AG04449 (cell line): ENCODE measurements at regions not wholly inside any gene's neighbourhood (a gene's known extent, or its start where the extent isn't known, plus 50 kb on each side); places are given as distances from the start of the nearest gene placed in this dataset.
"Not testable (repeated sequence)": the region's sequence is repeated elsewhere in the genome, so short reads cannot be mapped to it uniquely, and the experiment has no call there.

Experiments
- CTCF ChIA-PET: fragments of 350-600 bp; formaldehyde crosslinking; extraction: SDS; loops from one replicate; lab custom pipeline; 2021; ENCODE audit warnings: antibody characterized with exemption; lab: Yijun Ruan, JAX
- POLR2A ChIA-PET: fragments of 400-600, 350-600 bp; formaldehyde crosslinking; extraction: SDS; loops from one replicate; lab custom pipeline; 2020; ENCODE audit warnings: antibody characterized with exemption, inconsistent platforms; lab: Yijun Ruan, JAX
- DNase-seq: peaks from one replicate; pipeline ENCODE4 v3.0.0-alpha.2; 2010; ENCODE audit warnings: low read depth, low spot score
- H3K4me3 ChIP-seq: 2 replicates; pipeline ENCODE4 v1.5.1; 2011; ENCODE audit warnings: low read depth, mild to moderate bottlenecking, control low read depth, low read length
- CTCF ChIP-seq: IDR thresholded peaks from one replicate; pipeline ENCODE4 v1.5.1; 2011; ENCODE audit warnings: mild to moderate bottlenecking, moderate library complexity, low read length, control low read depth, inconsistent platforms; ENCODE audit not compliant: insufficient read depth; ENCODE audit errors: missing control alignments

- ChIA-PET CTCF (no interaction called here), POLR2A (no interaction called here)
- TF ChIP-seq CTCF = no peak
- no peak overlapping the region for H3K4me3 ChIP-seq
- no peak for DNase-seq
Observed at GRCh38 chr2:228433721-228434120, 252.2 kb upstream of the SPHKAP start.

- no peak for TF ChIP-seq CTCF
- DNase-seq = no peak
- CTCF ChIA-PET = no interaction called here
- POLR2A ChIA-PET = no interaction called here
- no peak overlapping the region for H3K4me3 ChIP-seq
Observed at GRCh38 chr2:228432116-228432515, 250.6 kb upstream of the SPHKAP start.

- ChIA-PET POLR2A (no interaction called here), CTCF (no interaction called here)
- H3K4me3 ChIP-seq = no peak overlapping the region
- no peak for DNase-seq
- no peak for TF ChIP-seq CTCF
Observed at GRCh38 chr2:228430986-228431385, 249.5 kb upstream of the SPHKAP start.

- no peak overlapping the region for H3K4me3 ChIP-seq
- no peak for TF ChIP-seq CTCF
- no peak for DNase-seq
- ChIA-PET POLR2A (no interaction called here), CTCF (no interaction called here)
Observed at GRCh38 chr2:228426502-228427216, 245.2 kb upstream of the SPHKAP start.

- POLR2A ChIA-PET, H3K4me3 ChIP-seq, CTCF ChIA-PET, DNase-seq: not testable (repeated sequence)
Observed at GRCh38 chr2:228425411-228426060, 244.0 kb upstream of the SPHKAP start.

GRCh38 chr2:228417956-228418355 is 236.5 kb upstream of the SPHKAP start:
- ChIA-PET CTCF (no interaction called here), POLR2A (no interaction called here)
- no peak overlapping the region for H3K4me3 ChIP-seq
- no peak for TF ChIP-seq CTCF
- no peak for DNase-seq

GRCh38 chr2:228417526-228417925 is 236.0 kb upstream of the SPHKAP start:
- TF ChIP-seq CTCF = no peak
- no peak overlapping the region for H3K4me3 ChIP-seq
- DNase-seq = no peak
- CTCF ChIA-PET = no interaction called here
- POLR2A ChIA-PET = no interaction called here
